ENCODE measurements at regions not wholly inside any gene's neighbourhood (a gene's known extent, or its start where the extent isn't known, plus 50 kb on each side); places are given as distances from the start of the nearest gene placed in this dataset.

- intact Hi-C loops (cut with micrococcal nuclease), result no loop called here
- Histone ChIP-seq H3K4me3 (no peak overlapping the region), H3K4me1 (no peaks in the 10 kb centered on the region), H3K36me3 (no peaks in the 10 kb centered on the region), H3K9me3 (replicated peaks) (no peaks in the 10 kb centered on the region), H3K27me3 (ENCODE audit: low read depth) (peaks cover 37% of the 10 kb centered on the region), H3K27ac (replicated peaks) (no peak overlapping the region)
- TF ChIP-seq CTCF (IDR thresholded peaks at IDR 0.05; ENCODE audit: borderline replicate concordance), result no peak
- DNase-seq, result no peak
These were observed 143.4 kb upstream of the CST7 start for GRCh38 chr20:24805456-24806238.

GRCh38 chr20:24806705-24807676, 142.1 kb upstream of the CST7 start:
- Histone ChIP-seq H3K36me3 (no peaks in the 10 kb centered on the region), H3K9me3 (replicated peaks) (no peaks in the 10 kb centered on the region), H3K4me3 (no peak overlapping the region), H3K27ac (replicated peaks) (no peak overlapping the region), H3K27me3 (ENCODE audit: low read depth) (peaks cover 32% of the 10 kb centered on the region), H3K4me1 (no peaks in the 10 kb centered on the region)
- TF ChIP-seq CTCF (IDR thresholded peaks at IDR 0.05; ENCODE audit: borderline replicate concordance), result no peak
- no peak for DNase-seq
- intact Hi-C loops (cut with micrococcal nuclease), result no loop called here

- no peaks in the 10 kb centered on the region for H3K36me3 ChIP-seq
- no peak for TF ChIP-seq CTCF (IDR thresholded peaks at IDR 0.05; ENCODE audit: borderline replicate concordance)
- H3K4me3 ChIP-seq, result no peak overlapping the region
- peaks cover 26% of the 10 kb centered on the region for H3K27me3 ChIP-seq (ENCODE audit: low read depth)
- no peak for DNase-seq
- no peaks in the 10 kb centered on the region for H3K4me1 ChIP-seq
- H3K27ac ChIP-seq (replicated peaks), result no peak overlapping the region
- intact Hi-C loops (cut with micrococcal nuclease), result no loop called here
- H3K9me3 ChIP-seq (replicated peaks), result no peaks in the 10 kb centered on the region
These were observed 140.5 kb upstream of the CST7 start for GRCh38 chr20:24808616-24809015.

GRCh38 chr20:24809606-24810005, 139.5 kb upstream of the CST7 start:
- Histone ChIP-seq H3K4me3 (no peak overlapping the region), H3K27me3 (ENCODE audit: low read depth) (peaks cover 30% of the 10 kb centered on the region), H3K9me3 (replicated peaks) (no peaks in the 10 kb centered on the region), H3K36me3 (no peaks in the 10 kb centered on the region), H3K4me1 (no peaks in the 10 kb centered on the region), H3K27ac (replicated peaks) (no peak overlapping the region)
- DNase-seq, result no peak
- TF ChIP-seq CTCF (IDR thresholded peaks at IDR 0.05; ENCODE audit: borderline replicate concordance), result no peak
- intact Hi-C loops (cut with micrococcal nuclease), result no loop called here

GRCh38 chr20:24810676-24811407, 138.2 kb upstream of the CST7 start:
- peaks cover 37% of the 10 kb centered on the region for H3K27me3 ChIP-seq (ENCODE audit: low read depth)
- no peaks in the 10 kb centered on the region for H3K9me3 ChIP-seq (replicated peaks)
- no peak overlapping the region for H3K4me3 ChIP-seq
- H3K27ac ChIP-seq (replicated peaks), result no peak overlapping the region
- H3K36me3 ChIP-seq, result no peaks in the 10 kb centered on the region
- no peak for DNase-seq
- intact Hi-C loops (cut with micrococcal nuclease), result no loop called here
- TF ChIP-seq CTCF (IDR thresholded peaks at IDR 0.05; ENCODE audit: borderline replicate concordance), result no peak
- H3K4me1 ChIP-seq, result no peaks in the 10 kb centered on the region

Data from left ventricle myocardium inferior (tissue), 1 donor.